ENCODE measurements at regions not wholly inside any gene's neighbourhood (a gene's known extent, or its start where the extent isn't known, plus 50 kb on each side); places are given as distances from the start of the nearest gene placed in this dataset.

DNA sequence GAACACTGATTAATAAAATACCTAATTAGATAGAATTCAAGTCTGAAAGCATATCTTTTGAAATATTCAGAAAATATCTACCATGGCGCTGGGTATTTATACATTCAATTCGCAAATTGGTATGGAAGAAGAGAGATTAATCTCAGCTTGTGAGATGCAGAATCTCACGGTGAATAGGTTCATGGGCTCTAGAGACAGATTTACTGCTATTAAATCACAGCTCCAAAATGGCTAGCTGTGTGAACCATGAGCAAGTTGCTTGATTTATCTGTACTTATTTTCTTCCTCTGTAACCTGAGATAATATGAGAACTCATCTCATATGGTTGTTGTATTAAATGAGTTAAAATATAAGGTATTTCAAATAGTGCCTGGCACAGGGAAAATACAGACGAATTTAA is 556.7 kb downstream of the FBXO15 start:
- Mint-ChIP-seq H3K27me3 (no peaks in the 10 kb centered on the region), H3K36me3 (no peaks in the 10 kb centered on the region), H3K4me3 (no peak overlapping the region), H3K27ac (no peak overlapping the region), H3K9me3 (peaks cover 0 to 5% (median 1%) of the 10 kb centered on the region in 7 donors), H3K4me1 (no peaks in the 10 kb centered on the region)
- no peaks in the 10 kb centered on the region for H3K27me3 ChIP-seq (ENCODE audit: control insufficient read depth, insufficient read depth, low read length)
- H3K27ac ChIP-seq (ENCODE audit: insufficient read depth, low read length, poor library complexity, severe bottlenecking): no peak overlapping the region
- no peaks in the 10 kb centered on the region for H3K4me1 ChIP-seq (ENCODE audit: control insufficient read depth, insufficient read depth, low read length, poor library complexity, severe bottlenecking)
- ATAC-seq (ENCODE audit: low read depth in 2 of 2): no peak
- no peak for DNase-seq
- H3K36me3 ChIP-seq (ENCODE audit: control insufficient read depth, insufficient read depth, low read length): no peaks in the 10 kb centered on the region
- peaks cover 0 to 2% of the 10 kb centered on the region in 2 experiments for H3K9me3 ChIP-seq (ENCODE audit: control insufficient read depth in 2 of 2, low read length in 2 of 2)
- H3K4me3 ChIP-seq (ENCODE audit: low read depth, low read length): no peak overlapping the region

GRCh38 chr18:73579698-73580097 is 567.9 kb downstream of the FBXO15 start:
- H3K9me3 ChIP-seq (ENCODE audit: control insufficient read depth in 2 of 2, low read length in 2 of 2): no peaks in the 10 kb centered on the region
- H3K4me1 Mint-ChIP-seq: no peaks in the 10 kb centered on the region
- no peaks in the 10 kb centered on the region for H3K36me3 Mint-ChIP-seq
- no peaks in the 10 kb centered on the region for H3K36me3 ChIP-seq (ENCODE audit: control insufficient read depth, insufficient read depth, low read length)
- ATAC-seq (ENCODE audit: low read depth in 2 of 2) (no peak), DNase-seq (no peak)
- no peak overlapping the region for H3K27ac ChIP-seq (ENCODE audit: insufficient read depth, low read length, poor library complexity, severe bottlenecking)
- no peak overlapping the region for H3K27ac Mint-ChIP-seq
- H3K4me1 ChIP-seq (ENCODE audit: control insufficient read depth, insufficient read depth, low read length, poor library complexity, severe bottlenecking): no peaks in the 10 kb centered on the region
- no peaks in the 10 kb centered on the region for H3K27me3 Mint-ChIP-seq
- H3K27me3 ChIP-seq (ENCODE audit: control insufficient read depth, insufficient read depth, low read length): no peaks in the 10 kb centered on the region
- no peak overlapping the region for H3K4me3 Mint-ChIP-seq
- H3K4me3 ChIP-seq (ENCODE audit: low read depth, low read length): no peak overlapping the region
- peaks cover 0 to 20% (median 7%) of the 10 kb centered on the region in 7 donors for H3K9me3 Mint-ChIP-seq

DNA sequence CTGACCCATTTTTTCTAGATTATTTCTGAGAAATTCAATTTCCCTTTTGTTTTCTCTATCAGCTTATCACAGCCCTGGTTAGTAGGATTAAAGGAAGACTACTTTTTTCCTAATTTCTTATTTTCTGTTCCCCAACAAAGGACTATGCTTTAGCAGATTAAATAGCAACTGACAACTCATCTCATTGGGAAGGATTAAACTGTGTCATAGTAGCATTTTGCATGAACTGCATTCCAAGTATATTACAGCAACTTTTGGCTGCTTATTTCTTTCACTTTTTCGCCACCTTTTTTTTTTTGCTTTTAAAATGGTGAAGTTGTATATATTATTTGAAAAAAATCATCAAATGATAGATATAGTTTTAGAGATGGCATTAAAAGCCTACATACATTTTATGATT is 570.3 kb downstream of the FBXO15 start:
- H3K27ac Mint-ChIP-seq: no peak overlapping the region
- ATAC-seq (ENCODE audit: low read depth in 2 of 2) (no peak), DNase-seq (no peak)
- H3K4me3 Mint-ChIP-seq: no peak overlapping the region
- Histone ChIP-seq H3K27ac (ENCODE audit: insufficient read depth, low read length, poor library complexity, severe bottlenecking) (no peak overlapping the region), H3K9me3 (ENCODE audit: control insufficient read depth in 2 of 2, low read length in 2 of 2) (no peaks in the 10 kb centered on the region), H3K4me3 (ENCODE audit: low read depth, low read length) (no peak overlapping the region), H3K4me1 (ENCODE audit: control insufficient read depth, insufficient read depth, low read length, poor library complexity, severe bottlenecking) (no peaks in the 10 kb centered on the region), H3K36me3 (ENCODE audit: control insufficient read depth, insufficient read depth, low read length) (no peaks in the 10 kb centered on the region), H3K27me3 (ENCODE audit: control insufficient read depth, insufficient read depth, low read length) (no peaks in the 10 kb centered on the region)
- H3K9me3 Mint-ChIP-seq: peaks cover 0 to 12% (median 7%) of the 10 kb centered on the region in 7 donors
- H3K27me3 Mint-ChIP-seq: no peaks in the 10 kb centered on the region
- no peaks in the 10 kb centered on the region for H3K4me1 Mint-ChIP-seq
- no peaks in the 10 kb centered on the region for H3K36me3 Mint-ChIP-seq

DNA sequence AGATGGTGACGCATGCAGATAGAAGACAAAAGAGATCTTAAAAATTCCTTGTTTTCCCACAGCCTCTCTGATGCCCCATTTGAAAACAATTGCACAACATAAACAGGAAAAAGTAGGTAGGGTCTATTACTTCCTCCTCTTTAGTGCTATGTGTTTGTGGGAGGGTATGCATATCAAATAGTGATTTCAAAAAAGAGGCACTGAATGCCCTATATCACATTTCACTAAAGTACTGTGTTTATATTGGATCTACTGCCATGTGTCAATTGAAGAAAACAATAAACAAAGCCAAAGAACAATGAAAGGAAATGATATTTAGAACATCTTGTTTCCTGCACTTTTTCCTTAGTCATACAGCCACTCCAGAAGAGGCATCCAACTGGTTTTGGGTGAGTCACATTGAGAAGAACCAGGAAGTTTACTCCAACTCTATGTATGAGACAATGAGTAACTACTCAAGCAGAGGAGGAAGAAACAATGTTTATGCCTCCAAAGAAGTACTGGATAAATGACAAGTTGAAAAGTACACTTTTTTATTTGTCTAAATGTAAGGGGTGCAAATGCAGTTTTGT is 583.6 kb downstream of the FBXO15 start:
- Histone ChIP-seq H3K9me3 (ENCODE audit: control insufficient read depth in 2 of 2, low read length in 2 of 2) (no peaks in the 10 kb centered on the region), H3K27me3 (ENCODE audit: control insufficient read depth, insufficient read depth, low read length) (no peaks in the 10 kb centered on the region), H3K36me3 (ENCODE audit: control insufficient read depth, insufficient read depth, low read length) (no peaks in the 10 kb centered on the region), H3K4me1 (ENCODE audit: control insufficient read depth, insufficient read depth, low read length, poor library complexity, severe bottlenecking) (no peaks in the 10 kb centered on the region), H3K27ac (ENCODE audit: insufficient read depth, low read length, poor library complexity, severe bottlenecking) (no peak overlapping the region), H3K4me3 (ENCODE audit: low read depth, low read length) (no peak overlapping the region)
- no peak for DNase-seq
- H3K27me3 Mint-ChIP-seq: no peaks in the 10 kb centered on the region
- no peak for ATAC-seq (ENCODE audit: low read depth in 2 of 2)
- H3K4me1 Mint-ChIP-seq: no peaks in the 10 kb centered on the region
- H3K4me3 Mint-ChIP-seq: no peak overlapping the region
- H3K9me3 Mint-ChIP-seq: peaks cover 0 to 14% (median 6%) of the 10 kb centered on the region in 7 donors
- H3K36me3 Mint-ChIP-seq: no peaks in the 10 kb centered on the region
- no peak overlapping the region for H3K27ac Mint-ChIP-seq

DNA sequence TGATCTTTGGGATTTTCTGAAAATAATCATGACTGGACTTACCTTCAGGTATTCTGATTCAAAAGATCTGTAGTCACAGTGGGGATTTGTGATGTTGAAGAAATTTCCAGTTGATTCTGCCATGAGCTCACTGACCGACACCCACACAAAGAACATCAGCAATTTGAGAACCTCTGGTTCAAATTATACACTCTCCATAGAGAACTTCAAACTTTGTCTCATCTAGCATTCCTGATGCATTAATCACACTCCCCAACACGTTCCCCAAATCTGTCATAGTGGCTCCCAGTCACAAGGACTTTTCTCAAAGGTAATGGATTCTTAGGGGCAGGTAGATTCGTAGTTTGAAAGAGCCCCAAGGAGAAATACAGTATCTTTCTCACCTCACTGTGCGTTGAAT is 584.3 kb downstream of the FBXO15 start:
- no peaks in the 10 kb centered on the region for H3K9me3 ChIP-seq (ENCODE audit: control insufficient read depth in 2 of 2, low read length in 2 of 2)
- H3K4me1 ChIP-seq (ENCODE audit: control insufficient read depth, insufficient read depth, low read length, poor library complexity, severe bottlenecking): no peaks in the 10 kb centered on the region
- peaks cover 0 to 14% (median 6%) of the 10 kb centered on the region in 7 donors for H3K9me3 Mint-ChIP-seq
- H3K4me3 Mint-ChIP-seq: no peak overlapping the region
- H3K27ac ChIP-seq (ENCODE audit: insufficient read depth, low read length, poor library complexity, severe bottlenecking): no peak overlapping the region
- ATAC-seq (ENCODE audit: low read depth in 2 of 2): no peak
- H3K4me1 Mint-ChIP-seq: no peaks in the 10 kb centered on the region
- no peak overlapping the region for H3K4me3 ChIP-seq (ENCODE audit: low read depth, low read length)
- no peaks in the 10 kb centered on the region for H3K27me3 ChIP-seq (ENCODE audit: control insufficient read depth, insufficient read depth, low read length)
- no peaks in the 10 kb centered on the region for H3K36me3 ChIP-seq (ENCODE audit: control insufficient read depth, insufficient read depth, low read length)
- H3K27ac Mint-ChIP-seq: no peak overlapping the region
- no peaks in the 10 kb centered on the region for H3K36me3 Mint-ChIP-seq
- no peak for DNase-seq
- no peaks in the 10 kb centered on the region for H3K27me3 Mint-ChIP-seq

GRCh38 chr18:73556904-73557303 is 590.7 kb downstream of the FBXO15 start:
- Mint-ChIP-seq H3K27ac (no peak overlapping the region), H3K4me3 (no peak overlapping the region), H3K36me3 (no peaks in the 10 kb centered on the region), H3K9me3 (peaks cover 0 to 6% (median 3%) of the 10 kb centered on the region in 7 donors), H3K4me1 (no peaks in the 10 kb centered on the region), H3K27me3 (no peaks in the 10 kb centered on the region)
- Histone ChIP-seq H3K9me3 (ENCODE audit: control insufficient read depth in 2 of 2, low read length in 2 of 2) (no peaks in the 10 kb centered on the region), H3K4me1 (ENCODE audit: control insufficient read depth, insufficient read depth, low read length, poor library complexity, severe bottlenecking) (no peaks in the 10 kb centered on the region), H3K36me3 (ENCODE audit: control insufficient read depth, insufficient read depth, low read length) (no peaks in the 10 kb centered on the region), H3K27ac (ENCODE audit: insufficient read depth, low read length, poor library complexity, severe bottlenecking) (no peak overlapping the region), H3K27me3 (ENCODE audit: control insufficient read depth, insufficient read depth, low read length) (no peaks in the 10 kb centered on the region), H3K4me3 (ENCODE audit: low read depth, low read length) (no peak overlapping the region)
- ATAC-seq (ENCODE audit: low read depth in 2 of 2) (no peak), DNase-seq (no peak)

DNA sequence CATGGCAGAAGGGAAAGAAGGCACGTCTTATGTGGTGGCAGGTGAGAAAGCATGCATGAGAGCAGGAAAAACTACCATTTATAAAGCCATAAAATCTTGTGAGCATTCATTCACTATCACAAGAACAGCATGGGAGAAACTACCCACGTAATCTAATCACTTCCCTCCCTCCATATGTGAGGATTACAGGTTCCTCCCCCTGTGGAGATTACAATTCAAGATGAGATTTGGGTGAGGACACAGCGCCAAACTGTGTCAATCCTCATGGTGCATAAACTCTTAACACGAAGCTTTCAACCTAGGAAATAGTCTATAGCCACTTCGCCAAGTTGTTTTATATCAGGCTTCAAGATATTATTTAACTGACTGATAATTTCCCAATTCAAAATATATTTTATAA is 595.5 kb downstream of the FBXO15 start:
- ATAC-seq (ENCODE audit: low read depth in 2 of 2): no peak
- no peak overlapping the region for H3K4me3 ChIP-seq (ENCODE audit: low read depth, low read length)
- no peaks in the 10 kb centered on the region for H3K4me1 ChIP-seq (ENCODE audit: control insufficient read depth, insufficient read depth, low read length, poor library complexity, severe bottlenecking)
- no peak overlapping the region for H3K27ac ChIP-seq (ENCODE audit: insufficient read depth, low read length, poor library complexity, severe bottlenecking)
- peaks cover 0 to 5% (median 4%) of the 10 kb centered on the region in 7 donors for H3K9me3 Mint-ChIP-seq
- no peaks in the 10 kb centered on the region for H3K27me3 Mint-ChIP-seq
- H3K4me3 Mint-ChIP-seq: no peak overlapping the region
- no peak overlapping the region for H3K27ac Mint-ChIP-seq
- no peaks in the 10 kb centered on the region for H3K36me3 ChIP-seq (ENCODE audit: control insufficient read depth, insufficient read depth, low read length)
- H3K4me1 Mint-ChIP-seq: no peaks in the 10 kb centered on the region
- no peaks in the 10 kb centered on the region for H3K36me3 Mint-ChIP-seq
- no peaks in the 10 kb centered on the region for H3K9me3 ChIP-seq (ENCODE audit: control insufficient read depth in 2 of 2, low read length in 2 of 2)
- DNase-seq: no peak
- no peaks in the 10 kb centered on the region for H3K27me3 ChIP-seq (ENCODE audit: control insufficient read depth, insufficient read depth, low read length)

GRCh38 chr18:73551211-73551610 is 596.4 kb downstream of the FBXO15 start:
- no peaks in the 10 kb centered on the region for H3K4me1 ChIP-seq (ENCODE audit: control insufficient read depth, insufficient read depth, low read length, poor library complexity, severe bottlenecking)
- H3K4me3 ChIP-seq (ENCODE audit: low read depth, low read length): no peak overlapping the region
- no peaks in the 10 kb centered on the region for H3K27me3 ChIP-seq (ENCODE audit: control insufficient read depth, insufficient read depth, low read length)
- Mint-ChIP-seq H3K27ac (no peak overlapping the region), H3K27me3 (no peaks in the 10 kb centered on the region), H3K36me3 (no peaks in the 10 kb centered on the region), H3K9me3 (peaks cover 0 to 5% (median 4%) of the 10 kb centered on the region in 7 donors), H3K4me3 (no peak overlapping the region), H3K4me1 (no peaks in the 10 kb centered on the region)
- H3K27ac ChIP-seq (ENCODE audit: insufficient read depth, low read length, poor library complexity, severe bottlenecking): no peak overlapping the region
- DNase-seq: no peak
- no peaks in the 10 kb centered on the region for H3K36me3 ChIP-seq (ENCODE audit: control insufficient read depth, insufficient read depth, low read length)
- ATAC-seq (ENCODE audit: low read depth in 2 of 2): no peak
- no peaks in the 10 kb centered on the region for H3K9me3 ChIP-seq (ENCODE audit: control insufficient read depth in 2 of 2, low read length in 2 of 2)
